ENCODE measurements at regions not wholly inside any gene's neighbourhood (a gene's known extent, or its start where the extent isn't known, plus 50 kb on each side); places are given as distances from the start of the nearest gene placed in this dataset.
A peak's percentile ranks its signal among the peaks of the same experiment; 100 is the strongest.
"Not testable (repeated sequence)": the region's sequence is repeated elsewhere in the genome, so short reads cannot be mapped to it uniquely, and the experiment has no call there.

GRCh38 chr6:125354649-125355048 lies 52.9 kb upstream of the HDDC2 start:
- DNase-seq (ENCODE audit: low spot score) = no peak

GRCh38 chr6:125356884-125357283 lies 55.1 kb upstream of the HDDC2 start:
- no peak for DNase-seq (ENCODE audit: low spot score)

GRCh38 chr6:125357515-125358256 lies 55.9 kb upstream of the HDDC2 start:
- DNase-seq (ENCODE audit: low spot score) = no peak

- DNase-seq (ENCODE audit: low spot score) = no peak
Measured at GRCh38 chr6:125358898-125359297, 57.1 kb upstream of the HDDC2 start.

- no peak for DNase-seq (ENCODE audit: low spot score)
Measured at GRCh38 chr6:125361868-125362267, 60.1 kb upstream of the HDDC2 start.

- peak; percentile 56 for DNase-seq (ENCODE audit: low spot score)
Measured at GRCh38 chr6:125363039-125363823, 61.5 kb upstream of the HDDC2 start.

- no peak for DNase-seq (ENCODE audit: low spot score)
Measured at GRCh38 chr6:125363824-125364165, 62.0 kb upstream of the HDDC2 start.

- DNase-seq (ENCODE audit: low spot score) = no peak
Measured at GRCh38 chr6:125365230-125365629, 63.5 kb upstream of the HDDC2 start.

- no peak for DNase-seq (ENCODE audit: low spot score)
Measured at GRCh38 chr6:125367036-125367782, 65.4 kb upstream of the HDDC2 start.

- DNase-seq (ENCODE audit: low spot score) = no peak
Measured at GRCh38 chr6:125370343-125370742, 68.6 kb upstream of the HDDC2 start.

- DNase-seq (ENCODE audit: low spot score) = no peak
Measured at GRCh38 chr6:125375013-125375412, 73.2 kb upstream of the HDDC2 start.

- no peak for DNase-seq (ENCODE audit: low spot score)
Measured at GRCh38 chr6:125375821-125376220, 74.1 kb upstream of the HDDC2 start.

- DNase-seq (ENCODE audit: low spot score) = peak; percentile 21
Measured at GRCh38 chr6:125377621-125378020, 75.9 kb upstream of the HDDC2 start.

- no peak for DNase-seq (ENCODE audit: low spot score)
Measured at GRCh38 chr6:125379174-125379573, 77.4 kb upstream of the HDDC2 start.

- no peak for DNase-seq (ENCODE audit: low spot score)
Measured at GRCh38 chr6:125380474-125380873, 78.7 kb upstream of the HDDC2 start.

- DNase-seq (ENCODE audit: low spot score) = not testable (repeated sequence)
Measured at GRCh38 chr6:125386337-125386736, 84.6 kb upstream of the HDDC2 start.

GRCh38 chr6:125392682-125393081 lies 90.9 kb upstream of the HDDC2 start:
- DNase-seq (ENCODE audit: low spot score) = no peak

- DNase-seq (ENCODE audit: low spot score) = no peak
Measured at GRCh38 chr6:125393449-125393858, 91.7 kb upstream of the HDDC2 start.

- no peak for DNase-seq (ENCODE audit: low spot score)
Measured at GRCh38 chr6:125406741-125407140, 105.0 kb upstream of the HDDC2 start.

- DNase-seq (ENCODE audit: low spot score) = no peak
Measured at GRCh38 chr6:125414507-125414906, 112.7 kb upstream of the HDDC2 start.

- no peak for DNase-seq (ENCODE audit: low spot score)
Measured at GRCh38 chr6:125415913-125416312, 114.1 kb upstream of the HDDC2 start.

GRCh38 chr6:125421836-125422235 lies 120.1 kb upstream of the HDDC2 start:
- no peak for DNase-seq (ENCODE audit: low spot score)
